Thoracic aorta (tissue), 2 donors: ENCODE measurements at regions not wholly inside any gene's neighbourhood (a gene's known extent, or its start where the extent isn't known, plus 50 kb on each side); places are given as distances from the start of the nearest gene placed in this dataset.
"Not testable (repeated sequence)": the region's sequence is repeated elsewhere in the genome, so short reads cannot be mapped to it uniquely, and the experiment has no call there.

ENCODE experiments used
- ATAC-seq: fragments of 150-250 bp; one replicate; pipeline ENCODE4 v1.8.0; 2017; ENCODE audit warnings: low read depth; ENCODE audit not compliant: insufficient number of reproducible peaks, low FRiP score
- DNase-seq: peaks from one replicate; pipeline ENCODE4 v3.0.0-alpha.2; 2020; ENCODE audit warnings: low spot score
- H3K27ac ChIP-seq, 2 donors: fragments of 200-600 bp; sonication (generic); 1 replicate in 1 of 2; 2 replicates in 1 of 2; pipeline ENCODE4 v1.5.1; 2016; ENCODE audit warnings: mild to moderate bottlenecking in 2 of 2, moderate library complexity in 2 of 2
- H3K27me3 ChIP-seq: fragments of 200-600 bp; sonication (generic); replicated peaks from 2 replicates; pipeline ENCODE4 v1.6.0; 2016; ENCODE audit warnings: mild to moderate bottlenecking; ENCODE audit not compliant: insufficient read depth
- H3K36me3 ChIP-seq: fragments of 200-600 bp; sonication (generic); one replicate; pipeline ENCODE4 v1.5.1; 2016
- H3K4me1 ChIP-seq, 2 donors: fragments of 200-600 bp; sonication (generic); 1 replicate in 1 of 2; 2 replicates in 1 of 2; pipeline versions ENCODE4 v1.5.1 to v1.6.0; 2016; ENCODE audit warnings: low read depth in 2 of 2, mild to moderate bottlenecking in 1 of 2; ENCODE audit not compliant: control insufficient read depth in 1 of 2
- H3K4me3 ChIP-seq: fragments of 200-600 bp; sonication (generic); 2 replicates; pipeline ENCODE4 v1.5.1; 2016; ENCODE audit warnings: mild to moderate bottlenecking
- H3K9me3 ChIP-seq: fragments of 200-600 bp; sonication (generic); 2 replicates; pipeline ENCODE4 v1.5.1; 2016
- CTCF ChIP-seq: fragments of 200-600 bp; sonication (generic); IDR thresholded peaks from one replicate; pipeline ENCODE4 v1.5.1; 2019; ENCODE audit warnings: antibody characterized with exemption

GRCh38 chr10:63836666-63837442 is 315.7 kb downstream of the REEP3 start:
- no peak for TF ChIP-seq CTCF
- H3K36me3 ChIP-seq, result no peaks in the 10 kb centered on the region
- DNase-seq (no peak), ATAC-seq (no peak)
- H3K9me3 ChIP-seq, result no peaks in the 10 kb centered on the region
- H3K4me3 ChIP-seq, result no peak overlapping the region
- H3K4me1 ChIP-seq, result no peaks in the 10 kb centered on the region
- H3K27ac ChIP-seq, result no peak overlapping the region
- no peaks in the 10 kb centered on the region for H3K27me3 ChIP-seq

- H3K9me3 ChIP-seq, result no peaks in the 10 kb centered on the region
- DNase-seq (no peak), ATAC-seq (no peak)
- no peak for TF ChIP-seq CTCF
- no peaks in the 10 kb centered on the region for H3K4me1 ChIP-seq
- no peak overlapping the region for H3K4me3 ChIP-seq
- H3K36me3 ChIP-seq, result no peaks in the 10 kb centered on the region
- H3K27ac ChIP-seq, result no peak overlapping the region
- no peaks in the 10 kb centered on the region for H3K27me3 ChIP-seq
These were observed 320.6 kb downstream of the REEP3 start for GRCh38 chr10:63841761-63842160.

- H3K4me1 ChIP-seq, result no peaks in the 10 kb centered on the region
- no peaks in the 10 kb centered on the region for H3K9me3 ChIP-seq
- H3K27ac ChIP-seq, result no peak overlapping the region
- H3K4me3 ChIP-seq, result no peak overlapping the region
- H3K27me3 ChIP-seq, result no peaks in the 10 kb centered on the region
- DNase-seq (no peak), ATAC-seq (no peak)
- no peak for TF ChIP-seq CTCF
- H3K36me3 ChIP-seq, result no peaks in the 10 kb centered on the region
These were observed 321.9 kb downstream of the REEP3 start for GRCh38 chr10:63843107-63843506.

- not testable (repeated sequence) for H3K36me3 ChIP-seq, H3K4me3 ChIP-seq, H3K27ac ChIP-seq, H3K9me3 ChIP-seq, H3K27me3 ChIP-seq, H3K4me1 ChIP-seq, DNase-seq, ATAC-seq
These were observed 327.7 kb downstream of the REEP3 start for GRCh38 chr10:63848871-63849270.

GRCh38 chr10:63862860-63863259 is 341.7 kb downstream of the REEP3 start:
- H3K36me3 ChIP-seq, result no peaks in the 10 kb centered on the region
- no peak for ATAC-seq
- H3K27me3 ChIP-seq, result no peaks in the 10 kb centered on the region
- no peak for DNase-seq
- H3K4me1 ChIP-seq, result peaks cover 0 to 12% of the 10 kb centered on the region in 2 donors
- no peaks in the 10 kb centered on the region for H3K9me3 ChIP-seq
- no peak for TF ChIP-seq CTCF
- H3K4me3 ChIP-seq, result no peak overlapping the region
- no peak overlapping the region for H3K27ac ChIP-seq

- Histone ChIP-seq H3K36me3 (no peaks in the 10 kb centered on the region), H3K4me1 (peaks cover 0 to 12% of the 10 kb centered on the region in 2 donors), H3K27ac (no peak overlapping the region), H3K9me3 (no peaks in the 10 kb centered on the region), H3K4me3 (no peak overlapping the region), H3K27me3 (no peaks in the 10 kb centered on the region)
- DNase-seq, result no peak
- no peak for TF ChIP-seq CTCF
- no peak for ATAC-seq
These were observed 344.0 kb downstream of the REEP3 start for GRCh38 chr10:63865210-63865609.
